ENCODE measurements at regions not wholly inside any gene's neighbourhood (a gene's known extent, or its start where the extent isn't known, plus 50 kb on each side); places are given as distances from the start of the nearest gene placed in this dataset.

DNA sequence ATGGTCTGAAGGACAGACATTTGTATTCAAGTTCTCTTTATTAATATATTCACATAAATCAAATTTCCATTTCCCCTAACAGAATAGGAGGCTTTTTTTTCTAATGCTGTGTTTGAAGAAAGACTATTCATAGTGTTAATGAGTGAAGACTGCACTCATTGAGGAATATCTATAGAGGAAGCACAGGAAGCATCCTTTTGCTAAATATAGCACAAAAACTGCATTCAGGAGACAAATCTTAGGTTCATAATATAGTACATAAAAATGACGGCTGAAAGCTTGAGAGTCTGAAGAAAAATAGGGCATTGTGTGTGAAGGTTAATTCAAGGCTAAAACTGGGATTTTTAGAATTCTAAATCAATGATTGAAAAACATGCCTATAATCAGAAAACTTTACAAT lies 50.4 kb upstream of the ANKRD50 start:
- DNase-seq (ENCODE audit: low spot score in 2 of 2): no peak
- no peak overlapping the region for H3K4me3 ChIP-seq (ENCODE audit: low read depth, poor library complexity, severe bottlenecking)
- intact Hi-C loops (cut with DNase I; ENCODE audit: low total_unique reads): no loop called here
- 61 to 63% methylated on average over 1 of the region's 1 CpG for WGBS, 2 donors
- TF ChIP-seq POLR2A (IDR thresholded peaks at IDR 0.05): no peak
- TF ChIP-seq, protein P1, sequence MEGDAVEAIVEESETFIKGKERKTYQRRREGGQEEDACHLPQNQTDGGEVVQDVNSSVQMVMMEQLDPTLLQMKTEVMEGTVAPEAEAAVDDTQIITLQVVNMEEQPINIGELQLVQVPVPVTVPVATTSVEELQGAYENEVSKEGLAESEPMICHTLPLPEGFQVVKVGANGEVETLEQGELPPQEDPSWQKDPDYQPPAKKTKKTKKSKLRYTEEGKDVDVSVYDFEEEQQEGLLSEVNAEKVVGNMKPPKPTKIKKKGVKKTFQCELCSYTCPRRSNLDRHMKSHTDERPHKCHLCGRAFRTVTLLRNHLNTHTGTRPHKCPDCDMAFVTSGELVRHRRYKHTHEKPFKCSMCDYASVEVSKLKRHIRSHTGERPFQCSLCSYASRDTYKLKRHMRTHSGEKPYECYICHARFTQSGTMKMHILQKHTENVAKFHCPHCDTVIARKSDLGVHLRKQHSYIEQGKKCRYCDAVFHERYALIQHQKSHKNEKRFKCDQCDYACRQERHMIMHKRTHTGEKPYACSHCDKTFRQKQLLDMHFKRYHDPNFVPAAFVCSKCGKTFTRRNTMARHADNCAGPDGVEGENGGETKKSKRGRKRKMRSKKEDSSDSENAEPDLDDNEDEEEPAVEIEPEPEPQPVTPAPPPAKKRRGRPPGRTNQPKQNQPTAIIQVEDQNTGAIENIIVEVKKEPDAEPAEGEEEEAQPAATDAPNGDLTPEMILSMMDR (IDR thresholded peaks at IDR 0.05): no peak

All from lower leg skin (tissue), 4 donors.